ENCODE measurements at regions not wholly inside any gene's neighbourhood (a gene's known extent, or its start where the extent isn't known, plus 50 kb on each side); places are given as distances from the start of the nearest gene placed in this dataset.

- in situ Hi-C loops (cut with MboI; ENCODE audit: low sequenced_read_pairs, unreplicated experiment): loop anchor here (25.0 kb wide), 1 partner anchor 1394 kb away; no protein-coding TSS in a partner anchor
- no peak for DNase-seq (ENCODE audit: low spot score)
- TF ChIP-seq CTCF (IDR thresholded peaks at IDR 0.05; ENCODE audit: borderline replicate concordance, control extremely low read depth, extremely low read depth, insufficient read depth, missing control alignments): peak; percentile 15
These were observed 241.4 kb downstream of the IBTK start for GRCh38 chr6:82006027-82006738.

- no peak for DNase-seq (ENCODE audit: low spot score)
- no peak for TF ChIP-seq CTCF (IDR thresholded peaks at IDR 0.05; ENCODE audit: borderline replicate concordance, control extremely low read depth, extremely low read depth, insufficient read depth, missing control alignments)
- in situ Hi-C loops (cut with MboI; ENCODE audit: low sequenced_read_pairs, unreplicated experiment): loop anchor here (25.0 kb wide), 1 partner anchor 1388 kb away; no protein-coding TSS in a partner anchor
These were observed 247.0 kb downstream of the IBTK start for GRCh38 chr6:82000551-82000950.

- DNase-seq (ENCODE audit: low spot score): no peak
- no peak for TF ChIP-seq CTCF (IDR thresholded peaks at IDR 0.05; ENCODE audit: borderline replicate concordance, control extremely low read depth, extremely low read depth, insufficient read depth, missing control alignments)
- in situ Hi-C loops (cut with MboI; ENCODE audit: low sequenced_read_pairs, unreplicated experiment): loop anchor here (25.0 kb wide), 1 partner anchor 1388 kb away; no protein-coding TSS in a partner anchor
These were observed 247.3 kb upstream of the TENT5A start for GRCh38 chr6:81999826-82000225.

- no peak for TF ChIP-seq CTCF (IDR thresholded peaks at IDR 0.05; ENCODE audit: borderline replicate concordance, control extremely low read depth, extremely low read depth, insufficient read depth, missing control alignments)
These were observed 246.8 kb upstream of the TENT5A start for GRCh38 chr6:81999270-81999669.

GRCh38 chr6:81998432-81998831, 246.0 kb upstream of the TENT5A start:
- in situ Hi-C loops (cut with MboI; ENCODE audit: low sequenced_read_pairs, unreplicated experiment): no loop called here
- no peak for TF ChIP-seq CTCF (IDR thresholded peaks at IDR 0.05; ENCODE audit: borderline replicate concordance, control extremely low read depth, extremely low read depth, insufficient read depth, missing control alignments)
- no peak for DNase-seq (ENCODE audit: low spot score)

More at GRCh38 chr6:81999270-81999669, 246.8 kb upstream of the TENT5A start:
- DNase-seq (ENCODE audit: low spot score): no peak
- in situ Hi-C loops (cut with MboI; ENCODE audit: low sequenced_read_pairs, unreplicated experiment): no loop called here

- no peak for TF ChIP-seq CTCF (IDR thresholded peaks at IDR 0.05; ENCODE audit: borderline replicate concordance, control extremely low read depth, extremely low read depth, insufficient read depth, missing control alignments)
- DNase-seq (ENCODE audit: low spot score): no peak
- in situ Hi-C loops (cut with MboI; ENCODE audit: low sequenced_read_pairs, unreplicated experiment): no loop called here
These were observed 244.8 kb upstream of the TENT5A start for GRCh38 chr6:81997090-81997926.

Measured in GM13976 (cell line).